GM10248 (cell line): ENCODE measurements at regions not wholly inside any gene's neighbourhood (a gene's known extent, or its start where the extent isn't known, plus 50 kb on each side); places are given as distances from the start of the nearest gene placed in this dataset.

Experiments used
- CTCF ChIA-PET: fragments of 300-600 bp; sonication (Branson Sonifier 250); formaldehyde crosslinking; extraction: SDS; loops from one replicate; lab custom pipeline; 2021; ENCODE audit warnings: antibody characterized with exemption; lab: Yijun Ruan, JAX
- POLR2A ChIA-PET: fragments of 350-650 bp; sonication (Branson Sonifier 250); formaldehyde crosslinking; extraction: SDS; loops from one replicate; lab custom pipeline; 2020; ENCODE audit warnings: antibody characterized with exemption; lab: Yijun Ruan, JAX
- DNase-seq: peaks from one replicate; pipeline ENCODE4 v3.0.0; 2012; ENCODE audit errors: extremely low spot score
- TF ChIP-seq, protein P1 (sequence below): IDR thresholded peaks from 2 replicates; pipeline ENCODE4 v1.5.1; 2012; ENCODE audit warnings: mild to moderate bottlenecking, low read depth; ENCODE audit errors: extremely low read depth, missing control alignments, control extremely low read depth

DNA sequence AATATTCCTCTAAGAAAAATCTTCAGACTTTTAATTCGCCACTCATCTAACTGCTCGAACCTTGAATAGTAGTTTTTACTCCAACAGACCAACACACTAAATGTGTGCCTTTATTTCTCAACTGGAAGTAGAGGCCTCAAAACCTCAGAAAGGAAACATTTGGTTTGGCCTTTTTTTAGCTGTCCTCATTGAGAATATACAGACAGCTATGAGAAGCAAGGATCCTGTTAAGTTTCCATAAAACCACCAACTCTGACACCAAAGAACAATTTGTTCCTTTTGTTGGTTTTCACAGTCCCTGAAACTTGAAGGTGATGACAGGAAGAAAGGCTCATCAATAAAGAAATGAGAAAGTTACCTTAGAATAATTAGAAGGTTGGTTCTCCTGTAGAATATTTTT, 199.2 kb upstream of the MEOX2 start:
- ChIA-PET CTCF (no interaction called here), POLR2A (no interaction called here)
- TF ChIP-seq, protein P1, sequence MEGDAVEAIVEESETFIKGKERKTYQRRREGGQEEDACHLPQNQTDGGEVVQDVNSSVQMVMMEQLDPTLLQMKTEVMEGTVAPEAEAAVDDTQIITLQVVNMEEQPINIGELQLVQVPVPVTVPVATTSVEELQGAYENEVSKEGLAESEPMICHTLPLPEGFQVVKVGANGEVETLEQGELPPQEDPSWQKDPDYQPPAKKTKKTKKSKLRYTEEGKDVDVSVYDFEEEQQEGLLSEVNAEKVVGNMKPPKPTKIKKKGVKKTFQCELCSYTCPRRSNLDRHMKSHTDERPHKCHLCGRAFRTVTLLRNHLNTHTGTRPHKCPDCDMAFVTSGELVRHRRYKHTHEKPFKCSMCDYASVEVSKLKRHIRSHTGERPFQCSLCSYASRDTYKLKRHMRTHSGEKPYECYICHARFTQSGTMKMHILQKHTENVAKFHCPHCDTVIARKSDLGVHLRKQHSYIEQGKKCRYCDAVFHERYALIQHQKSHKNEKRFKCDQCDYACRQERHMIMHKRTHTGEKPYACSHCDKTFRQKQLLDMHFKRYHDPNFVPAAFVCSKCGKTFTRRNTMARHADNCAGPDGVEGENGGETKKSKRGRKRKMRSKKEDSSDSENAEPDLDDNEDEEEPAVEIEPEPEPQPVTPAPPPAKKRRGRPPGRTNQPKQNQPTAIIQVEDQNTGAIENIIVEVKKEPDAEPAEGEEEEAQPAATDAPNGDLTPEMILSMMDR = no peak
- DNase-seq = no peak

- POLR2A ChIA-PET = no interaction called here
- CTCF ChIA-PET = no interaction called here
- TF ChIP-seq, protein P1 = no peak
- no peak for DNase-seq
These were observed 188.3 kb upstream of the MEOX2 start for GRCh38 chr7:15874774-15875173.

- CTCF ChIA-PET = interaction anchor here (1.6 kb wide), 1 partner anchor 17 kb away, joined by 4 read pairs; no protein-coding TSS in a partner anchor
- TF ChIP-seq, protein P1 = no peak
- POLR2A ChIA-PET = no interaction called here
- DNase-seq = no peak
These were observed 183.9 kb upstream of the MEOX2 start for GRCh38 chr7:15870347-15870746.

DNA sequence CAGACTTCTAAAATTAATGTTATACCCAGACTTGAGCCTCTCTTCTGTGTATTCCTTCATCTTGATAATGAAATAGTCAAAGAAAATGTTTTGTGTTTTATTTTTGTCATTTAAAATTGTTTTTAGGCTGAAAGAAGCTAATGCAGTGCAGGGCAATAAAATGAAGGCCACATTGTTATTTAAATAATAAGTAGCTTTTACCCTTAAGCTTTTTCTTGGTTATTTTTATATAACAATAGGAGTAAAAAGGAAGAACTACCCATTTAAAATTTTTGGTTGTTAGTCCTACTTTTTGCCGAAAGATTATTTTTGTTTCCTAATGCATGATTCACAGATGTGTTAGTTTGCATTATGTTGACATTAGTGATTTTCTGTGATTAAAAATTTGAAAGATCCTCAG, 181.0 kb upstream of the MEOX2 start:
- DNase-seq = no peak
- ChIA-PET CTCF (no interaction called here), POLR2A (no interaction called here)

DNA sequence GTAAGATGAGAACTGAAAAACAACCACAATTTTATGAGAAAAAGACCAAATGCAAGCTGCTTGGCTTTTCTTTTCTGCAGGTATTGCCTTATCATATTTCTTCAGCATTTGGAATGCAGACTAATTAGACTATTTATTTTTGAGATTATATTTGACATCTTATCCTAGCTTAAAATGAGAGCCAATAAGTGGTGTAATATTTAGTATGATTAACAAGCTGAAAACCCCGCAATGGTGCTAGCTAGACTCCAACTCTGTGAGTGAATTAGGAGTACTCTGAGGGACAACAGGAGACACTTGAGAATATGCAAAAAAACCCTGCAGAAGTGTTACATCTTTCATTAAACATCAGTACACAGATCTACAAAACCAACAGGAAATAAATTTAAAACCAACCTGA, 180.3 kb upstream of the MEOX2 start:
- POLR2A ChIA-PET = no interaction called here
- CTCF ChIA-PET = no interaction called here
- TF ChIP-seq, protein P1 = no peak
- no peak for DNase-seq

More for the DNA sequence above, 181.0 kb upstream of the MEOX2 start:
- TF ChIP-seq, protein P1 = no peak

GRCh38 chr7:15864626-15864991, 178.1 kb upstream of the MEOX2 start:
- TF ChIP-seq, protein P1 = no peak
- POLR2A ChIA-PET = no interaction called here
- CTCF ChIA-PET = no interaction called here
- no peak for DNase-seq
